ENCODE measurements at regions not wholly inside any gene's neighbourhood (a gene's known extent, or its start where the extent isn't known, plus 50 kb on each side); places are given as distances from the start of the nearest gene placed in this dataset.
"Not testable (repeated sequence)": the region's sequence is repeated elsewhere in the genome, so short reads cannot be mapped to it uniquely, and the experiment has no call there.

- Mint-ChIP-seq H3K27ac (ENCODE audit: unreplicated experiment) (no peak overlapping the region), H3K4me1 (ENCODE audit: low read depth, unreplicated experiment) (no peaks in the 10 kb centered on the region), H3K9me3 (ENCODE audit: unreplicated experiment) (no peaks in the 10 kb centered on the region), H3K36me3 (ENCODE audit: unreplicated experiment) (no peaks in the 10 kb centered on the region), H3K4me3 (ENCODE audit: unreplicated experiment) (no peak overlapping the region), H3K27me3 (ENCODE audit: unreplicated experiment) (peaks cover 2% of the 10 kb centered on the region)
- no peak for TF ChIP-seq CTCF (IDR thresholded peaks at IDR 0.05; ENCODE audit: partially characterized antibody, unreplicated experiment)
- no peak for DNase-seq
Observed at GRCh38 chr3:67171841-67172240, 173.7 kb downstream of the KBTBD8 start.

- not testable (repeated sequence) for H3K36me3 Mint-ChIP-seq (ENCODE audit: unreplicated experiment); DNase-seq; H3K27me3 Mint-ChIP-seq (ENCODE audit: unreplicated experiment); H3K27ac Mint-ChIP-seq (ENCODE audit: unreplicated experiment); H3K9me3 Mint-ChIP-seq (ENCODE audit: unreplicated experiment); H3K4me3 Mint-ChIP-seq (ENCODE audit: unreplicated experiment); H3K4me1 Mint-ChIP-seq (ENCODE audit: low read depth, unreplicated experiment)
Observed at GRCh38 chr3:67173130-67173529, 175.0 kb downstream of the KBTBD8 start.

- no peak for DNase-seq
- H3K4me1 Mint-ChIP-seq (ENCODE audit: low read depth, unreplicated experiment): no peaks in the 10 kb centered on the region
- peaks cover 2% of the 10 kb centered on the region for H3K27me3 Mint-ChIP-seq (ENCODE audit: unreplicated experiment)
- H3K9me3 Mint-ChIP-seq (ENCODE audit: unreplicated experiment): no peaks in the 10 kb centered on the region
- H3K36me3 Mint-ChIP-seq (ENCODE audit: unreplicated experiment): no peaks in the 10 kb centered on the region
- no peak overlapping the region for H3K4me3 Mint-ChIP-seq (ENCODE audit: unreplicated experiment)
- no peak overlapping the region for H3K27ac Mint-ChIP-seq (ENCODE audit: unreplicated experiment)
- no peak for TF ChIP-seq CTCF (IDR thresholded peaks at IDR 0.05; ENCODE audit: partially characterized antibody, unreplicated experiment)
Observed at GRCh38 chr3:67176396-67176795, 178.3 kb downstream of the KBTBD8 start.

GRCh38 chr3:67192466-67192865 lies 194.4 kb downstream of the KBTBD8 start:
- no peak for DNase-seq
- TF ChIP-seq CTCF (IDR thresholded peaks at IDR 0.05; ENCODE audit: partially characterized antibody, unreplicated experiment): no peak
- H3K27ac Mint-ChIP-seq (ENCODE audit: unreplicated experiment): no peak overlapping the region
- no peaks in the 10 kb centered on the region for H3K9me3 Mint-ChIP-seq (ENCODE audit: unreplicated experiment)
- no peak overlapping the region for H3K4me3 Mint-ChIP-seq (ENCODE audit: unreplicated experiment)
- peaks cover under 1% of the 10 kb centered on the region for H3K36me3 Mint-ChIP-seq (ENCODE audit: unreplicated experiment)
- H3K27me3 Mint-ChIP-seq (ENCODE audit: unreplicated experiment): no peaks in the 10 kb centered on the region
- H3K4me1 Mint-ChIP-seq (ENCODE audit: low read depth, unreplicated experiment): peaks cover 1% of the 10 kb centered on the region

- TF ChIP-seq CTCF (IDR thresholded peaks at IDR 0.05; ENCODE audit: partially characterized antibody, unreplicated experiment): no peak
- H3K36me3 Mint-ChIP-seq (ENCODE audit: unreplicated experiment): no peaks in the 10 kb centered on the region
- H3K9me3 Mint-ChIP-seq (ENCODE audit: unreplicated experiment): no peaks in the 10 kb centered on the region
- no peak overlapping the region for H3K4me3 Mint-ChIP-seq (ENCODE audit: unreplicated experiment)
- H3K27me3 Mint-ChIP-seq (ENCODE audit: unreplicated experiment): no peaks in the 10 kb centered on the region
- H3K4me1 Mint-ChIP-seq (ENCODE audit: low read depth, unreplicated experiment): peaks cover 14% of the 10 kb centered on the region
- no peak overlapping the region for H3K27ac Mint-ChIP-seq (ENCODE audit: unreplicated experiment)
- no peak for DNase-seq
Observed at GRCh38 chr3:67196677-67197076, 198.6 kb downstream of the KBTBD8 start.

- DNase-seq: no peak
- no peaks in the 10 kb centered on the region for H3K27me3 Mint-ChIP-seq (ENCODE audit: unreplicated experiment)
- H3K27ac Mint-ChIP-seq (ENCODE audit: unreplicated experiment): no peak overlapping the region
- H3K4me1 Mint-ChIP-seq (ENCODE audit: low read depth, unreplicated experiment): peaks cover 14% of the 10 kb centered on the region
- TF ChIP-seq CTCF (IDR thresholded peaks at IDR 0.05; ENCODE audit: partially characterized antibody, unreplicated experiment): no peak
- H3K9me3 Mint-ChIP-seq (ENCODE audit: unreplicated experiment): no peaks in the 10 kb centered on the region
- H3K4me3 Mint-ChIP-seq (ENCODE audit: unreplicated experiment): no peak overlapping the region
- no peaks in the 10 kb centered on the region for H3K36me3 Mint-ChIP-seq (ENCODE audit: unreplicated experiment)
Observed at GRCh38 chr3:67198374-67198773, 200.3 kb downstream of the KBTBD8 start.

All from glutamatergic neuron (in vitro differentiated cells).